GM23338 (cell line): ENCODE measurements at regions not wholly inside any gene's neighbourhood (a gene's known extent, or its start where the extent isn't known, plus 50 kb on each side); places are given as distances from the start of the nearest gene placed in this dataset.

ENCODE experiments used
- CTCF ChIP-seq, 2 experiments: fragments of 200-600 bp in 1 of 2; sonication (generic) in 1 of 2; conservative IDR thresholded peaks; 2 replicates each; pipeline versions ENCODE4 v1.5.1 to v1.6.1; 2016 to 2017; ENCODE audit warnings: antibody characterized with exemption in 2 of 2, low read depth in 2 of 2, mild to moderate bottlenecking in 2 of 2, moderate library complexity in 1 of 2
- REST ChIP-seq: IDR thresholded peaks from one replicate; pipeline ENCODE4 v1.6.1; 2018; ENCODE audit warnings: antibody characterized with exemption; ENCODE audit not compliant: unreplicated experiment
- ZNF114 ChIP-seq: fragments of 250-450 bp; sonication (Bioruptor Pico); IDR thresholded peaks from 2 replicates; pipeline ENCODE4 v1.5.0; 2020; ENCODE audit warnings: mild to moderate bottlenecking, moderate library complexity

GRCh38 chr2:137845422-137845821 lies 118.9 kb upstream of the HNMT start:
- TF ChIP-seq REST, result no peak
- TF ChIP-seq CTCF (conservative IDR thresholded peaks at IDR 0.05; ENCODE audit: low read depth in 2 of 2), result no peak
- no peak for TF ChIP-seq ZNF114 (CRISPR knock-in tag)
